A549 (cell line): ENCODE measurements at regions not wholly inside any gene's neighbourhood (a gene's known extent, or its start where the extent isn't known, plus 50 kb on each side); places are given as distances from the start of the nearest gene placed in this dataset.
A peak's percentile ranks its signal among the peaks of the same experiment; 100 is the strongest.

Experiments used
- ATAC-seq, 2 experiments: fragments of 200-7000 bp in 1 of 2; fragments of >200 bp in 1 of 2; cut with Nextera tagmentation in 1 of 2; cut with Tn5 transposase in 1 of 2; 3 replicates each; pipeline versions ENCODE4 v1.8.0 to v1.9.1; 2018 to 2020; ENCODE audit warnings: mild to moderate bottlenecking in 1 of 2, moderate library complexity in 1 of 2
- CTCF ChIA-PET: fragments of 300-600 bp; sonication (Branson Sonifier 250); formaldehyde crosslinking; extraction: SDS; loops from one replicate; lab custom pipeline; 2021; ENCODE audit warnings: antibody characterized with exemption, inconsistent platforms; lab: Yijun Ruan, JAX
- POLR2A ChIA-PET: fragments of 350-600 bp; formaldehyde crosslinking; extraction: SDS; loops from one replicate; lab custom pipeline; 2021; ENCODE audit warnings: antibody characterized with exemption, inconsistent platforms; lab: Yijun Ruan, JAX
- DNase-seq, 2 experiments: peaks; one replicate each; pipeline versions ENCODE4 v3.0.0 to v3.0.0-alpha.2; 2011 to 2016; ENCODE audit warnings: low read depth in 1 of 2, low spot score in 1 of 2
- FAIRE-seq: peaks from 2 replicates; lab custom pipeline; 2011; peaks lifted over from hg19 to GRCh38; lab: Jason Lieb, UNC
- H3K27ac ChIP-seq, 2 experiments: fragments of >200 bp; sonication (Bioruptor Twin); formaldehyde crosslinking; 3 replicates each; pipeline ENCODE4 v1.5.1; 2016 to 2017
- H3K4me1 ChIP-seq: fragments of >200 bp; sonication (Bioruptor Twin); formaldehyde crosslinking; 3 replicates; pipeline ENCODE4 v1.6.1; 2016
- H3K4me2 ChIP-seq: fragments of >200 bp; sonication (Bioruptor Twin); formaldehyde crosslinking; 3 replicates; pipeline ENCODE4 v1.6.1; 2016
- H3K4me3 ChIP-seq: fragments of >200 bp; sonication (Bioruptor Twin); formaldehyde crosslinking; 3 replicates; pipeline ENCODE4 v1.5.1; 2016
- H3K9me3 ChIP-seq: fragments of >200 bp; sonication (Bioruptor Twin); formaldehyde crosslinking; 3 replicates; pipeline ENCODE4 v1.6.1; 2016
- BHLHE40 ChIP-seq: IDR thresholded peaks from 2 replicates; pipeline ENCODE4 v1.6.1; 2012; ENCODE audit warnings: low read depth, low read length, inconsistent platforms
- CEBPB ChIP-seq, 2 experiments: fragments of >200 bp in 1 of 2; sonication (Bioruptor Twin) in 1 of 2; formaldehyde crosslinking in 1 of 2; IDR thresholded peaks; 2 replicates each; pipeline ENCODE4 v1.6.1; 2012 to 2016
- EP300 ChIP-seq, 2 experiments: fragments of >200 bp; sonication (Bioruptor Twin); formaldehyde crosslinking; IDR thresholded peaks; 2 replicates in 1 of 2; 3 replicates in 1 of 2; pipeline ENCODE4 v1.6.1; 2016 to 2017
- HEYL ChIP-seq: fragments of 250-450 bp; sonication (Bioruptor Pico); IDR thresholded peaks from 2 replicates; pipeline ENCODE4 v1.8.0; 2021; ENCODE audit warnings: mild to moderate bottlenecking, moderate library complexity
- HOXB13 ChIP-seq: fragments of 250-450 bp; sonication (Bioruptor Pico); IDR thresholded peaks from 2 replicates; pipeline ENCODE4 v1.5.0; 2020; ENCODE audit warnings: low read depth, mild to moderate bottlenecking, moderate library complexity
- JUN ChIP-seq, 2 experiments: fragments of >200 bp; sonication (Bioruptor Twin); formaldehyde crosslinking; IDR thresholded peaks; 2 replicates in 1 of 2; 3 replicates in 1 of 2; pipeline ENCODE4 v1.6.1; 2016 to 2017
- KDM1A ChIP-seq: fragments of 200-600 bp; sonication (generic); IDR thresholded peaks from 2 replicates; pipeline ENCODE4 v1.6.1; 2016; ENCODE audit warnings: low read depth, mild to moderate bottlenecking
- KDM5A ChIP-seq: fragments of 200-600 bp; sonication (generic); IDR thresholded peaks from 2 replicates; pipeline ENCODE4 v1.6.1; 2016; ENCODE audit warnings: antibody characterized with exemption, mild to moderate bottlenecking
- MAFK ChIP-seq: fragments of 450-650 bp; IDR thresholded peaks from 2 replicates; pipeline ENCODE4 v1.6.1; 2014; ENCODE audit not compliant: partially characterized antibody
- NPAS2 ChIP-seq: fragments of 250-450 bp; sonication (Bioruptor Pico); IDR thresholded peaks from 2 replicates; pipeline ENCODE4 v1.8.0; 2022; ENCODE audit warnings: mild to moderate bottlenecking, moderate library complexity, borderline replicate concordance
- NR3C1 ChIP-seq: fragments of >200 bp; sonication (Bioruptor Twin); formaldehyde crosslinking; IDR thresholded peaks from 3 replicates; pipeline ENCODE4 v1.6.1; 2017
- POLR2A ChIP-seq: IDR thresholded peaks from 2 replicates; pipeline ENCODE4 v1.6.1; 2012; ENCODE audit warnings: mild to moderate bottlenecking, low read length
- POLR2AphosphoS2 ChIP-seq: conservative IDR thresholded peaks from 2 replicates; pipeline ENCODE4 v1.6.1; 2012; ENCODE audit warnings: low read length, improper control_type of control experiment, inconsistent platforms
- RAD21 ChIP-seq, 2 experiments: fragments of >200 bp in 1 of 2; sonication (Bioruptor Twin) in 1 of 2; formaldehyde crosslinking in 1 of 2; IDR thresholded peaks in 1 of 2; conservative IDR thresholded peaks in 1 of 2; 2 replicates in 1 of 2; 3 replicates in 1 of 2; pipeline ENCODE4 v1.6.1; 2012 to 2018; ENCODE audit warnings: inconsistent platforms in 1 of 2
- RCOR1 ChIP-seq: fragments of 150-350 bp; IDR thresholded peaks from 2 replicates; pipeline ENCODE4 v1.6.1; 2014; ENCODE audit warnings: antibody characterized with exemption, low read length, low read depth
- RFX5 ChIP-seq: fragments of 450-650 bp; IDR thresholded peaks from 2 replicates; pipeline ENCODE4 v1.7.1; 2014; ENCODE audit warnings: antibody characterized with exemption, mild to moderate bottlenecking, moderate library complexity
- RNF2 ChIP-seq: fragments of 200-600 bp; sonication (generic); IDR thresholded peaks from 2 replicates; pipeline ENCODE4 v1.6.1; 2016; ENCODE audit warnings: low read depth, mild to moderate bottlenecking, antibody characterized with exemption, moderate library complexity, borderline replicate concordance
- TP53 ChIP-seq: fragments of 250-450 bp; sonication (Bioruptor Pico); IDR thresholded peaks from 2 replicates; pipeline ENCODE4 v1.5.0; 2021; ENCODE audit warnings: mild to moderate bottlenecking, moderate library complexity
- ZNF302 ChIP-seq: fragments of 250-450 bp; sonication (Bioruptor Pico); IDR thresholded peaks from 2 replicates; pipeline ENCODE4 v1.9.0; 2021; ENCODE audit warnings: inconsistent platforms, mild to moderate bottlenecking, moderate library complexity
- WGBS: methylation state at CpG from one replicate; pipeline ENCODE4 v1.1.6; 2017; ENCODE audit errors: missing lambda C conversion rate; 5-methylcytosine and 5-hydroxymethylcytosine counted together
- TF ChIP-seq, protein P1 (sequence below): IDR thresholded peaks from 2 replicates; pipeline ENCODE4 v1.6.1; 2012
- TF ChIP-seq, protein P2 (sequence below): IDR thresholded peaks from 2 replicates; pipeline ENCODE4 v1.6.1; 2012
- TF ChIP-seq, protein P3 (sequence below): fragments of 250-450 bp; sonication (Bioruptor Pico); IDR thresholded peaks from 2 replicates; pipeline ENCODE4 v1.5.0; 2020; ENCODE audit warnings: low read depth, mild to moderate bottlenecking, moderate library complexity
- TF ChIP-seq, protein P4 (sequence below): fragments of >200 bp; sonication (Bioruptor Twin); formaldehyde crosslinking; IDR thresholded peaks from 3 replicates; pipeline ENCODE4 v1.5.1; 2016
- TF ChIP-seq, protein P5 (sequence below): fragments of 150-350 bp; IDR thresholded peaks from 2 replicates; pipeline ENCODE4 v1.6.1; 2014; ENCODE audit warnings: low read depth, mild to moderate bottlenecking, low read length

DNA sequence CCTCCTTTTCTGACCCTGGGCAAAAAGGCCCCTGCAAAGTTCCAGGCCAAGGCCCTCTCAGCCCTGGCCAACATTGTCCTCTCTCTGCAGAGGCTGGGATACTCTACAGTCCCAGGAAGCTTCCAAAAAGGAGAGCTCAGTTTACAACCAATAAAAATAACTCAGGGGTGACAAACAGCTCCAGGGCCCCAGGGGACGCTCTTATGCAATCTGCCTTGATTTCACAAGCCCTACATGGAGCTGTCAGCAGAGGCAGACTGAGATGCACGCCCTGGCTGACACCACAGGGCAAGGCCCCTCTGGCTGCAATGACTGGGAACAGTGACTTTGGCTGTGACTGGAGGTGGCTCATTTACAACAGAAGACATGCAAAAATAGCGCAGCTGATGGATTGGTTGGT, 129.0 kb upstream of the MED13L start (continued):
- TF ChIP-seq NPAS2 (CRISPR knock-in tag) (no peak), TP53 (CRISPR knock-in tag) (peak; percentile 18; the same call in 1 of the 2 replicates), POLR2AphosphoS2 (no peak), HOXB13 (CRISPR knock-in tag) (peak; percentile 80; the same call in 1 of the 2 replicates), ZNF302 (CRISPR knock-in tag) (no peak), JUN (IDR thresholded peaks at IDR 0.05) (peak; percentile 78 to 83; a peak in 3 of 5 replicates), CEBPB (IDR thresholded peaks at IDR 0.05) (peak; percentile 99 to 100), RAD21 (conservative IDR thresholded peaks at IDR 0.05 in 1 of 2, IDR thresholded peaks at IDR 0.05 in 1 of 2) (peak; percentile 62 to 67)
- TF ChIP-seq, protein P1, sequence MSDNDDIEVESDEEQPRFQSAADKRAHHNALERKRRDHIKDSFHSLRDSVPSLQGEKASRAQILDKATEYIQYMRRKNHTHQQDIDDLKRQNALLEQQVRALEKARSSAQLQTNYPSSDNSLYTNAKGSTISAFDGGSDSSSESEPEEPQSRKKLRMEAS, result peak; percentile 85
- TF ChIP-seq, protein P2, sequence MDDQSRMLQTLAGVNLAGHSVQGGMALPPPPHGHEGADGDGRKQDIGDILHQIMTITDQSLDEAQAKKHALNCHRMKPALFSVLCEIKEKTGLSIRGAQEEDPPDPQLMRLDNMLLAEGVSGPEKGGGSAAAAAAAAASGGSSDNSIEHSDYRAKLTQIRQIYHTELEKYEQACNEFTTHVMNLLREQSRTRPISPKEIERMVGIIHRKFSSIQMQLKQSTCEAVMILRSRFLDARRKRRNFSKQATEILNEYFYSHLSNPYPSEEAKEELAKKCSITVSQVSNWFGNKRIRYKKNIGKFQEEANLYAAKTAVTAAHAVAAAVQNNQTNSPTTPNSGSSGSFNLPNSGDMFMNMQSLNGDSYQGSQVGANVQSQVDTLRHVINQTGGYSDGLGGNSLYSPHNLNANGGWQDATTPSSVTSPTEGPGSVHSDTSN, result peak; percentile 86
- TF ChIP-seq, all 56 proteins: peak for 14

DNA sequence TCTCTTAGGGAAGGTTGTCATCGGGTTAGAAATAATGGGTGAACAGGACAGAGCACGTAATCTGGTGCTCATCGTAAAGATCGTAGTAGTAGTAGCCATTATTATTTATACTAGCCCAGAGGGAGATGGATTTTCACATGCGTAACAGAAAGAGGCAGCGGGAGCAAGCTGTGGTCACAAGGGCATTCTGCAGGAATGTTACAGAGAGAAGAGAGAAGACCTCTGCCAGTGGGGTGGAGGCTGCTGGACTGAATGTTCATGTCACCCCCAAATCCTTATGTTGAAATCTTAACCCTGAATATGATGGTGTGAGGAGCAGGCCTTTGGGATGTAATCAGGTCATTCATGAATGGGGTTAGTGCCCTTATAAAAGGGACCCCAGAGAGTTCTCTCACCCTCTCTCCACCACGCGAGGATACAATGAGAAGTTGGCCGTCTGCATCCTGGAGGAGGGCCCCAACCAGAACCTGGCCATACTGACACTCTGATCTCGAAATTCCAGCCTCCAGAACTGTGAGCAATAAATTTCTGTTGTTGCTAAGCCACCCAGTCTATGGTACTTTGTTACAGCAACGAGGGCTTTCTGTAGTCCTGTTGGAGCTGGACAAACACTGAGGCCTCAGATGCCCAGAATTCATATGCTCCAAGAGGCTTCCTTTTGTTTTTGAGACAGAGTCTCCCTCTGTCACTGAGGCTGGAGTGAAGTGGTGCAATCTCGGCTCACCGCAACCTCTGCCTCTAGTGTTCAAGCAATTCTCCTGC, 131.2 kb upstream of the MED13L start:
- no peak for DNase-seq
- no peak for FAIRE-seq
- POLR2A ChIA-PET, result no interaction called here
- CTCF ChIA-PET, result interaction anchor here (0.8 to 2.5 kb wide), 2 partner anchors 13 kb away, joined by 4 to 7 read pairs; no protein-coding TSS in a partner anchor
- no peaks in the 10 kb centered on the region for H3K9me3 ChIP-seq
- H3K27ac ChIP-seq, result peak overlapping the region; percentile 27 to 84; a peak in 4 of 6 replicates
- no peak overlapping the region for H3K4me2 ChIP-seq
- peaks cover 39% of the 10 kb centered on the region for H3K4me1 ChIP-seq
- H3K4me3 ChIP-seq, result no peak overlapping the region
- ATAC-seq, result no peak
- WGBS, result 89% methylated on average over 13 of the region's 13 CpGs
- no peak for TF ChIP-seq RCOR1
- TF ChIP-seq, protein P3, sequence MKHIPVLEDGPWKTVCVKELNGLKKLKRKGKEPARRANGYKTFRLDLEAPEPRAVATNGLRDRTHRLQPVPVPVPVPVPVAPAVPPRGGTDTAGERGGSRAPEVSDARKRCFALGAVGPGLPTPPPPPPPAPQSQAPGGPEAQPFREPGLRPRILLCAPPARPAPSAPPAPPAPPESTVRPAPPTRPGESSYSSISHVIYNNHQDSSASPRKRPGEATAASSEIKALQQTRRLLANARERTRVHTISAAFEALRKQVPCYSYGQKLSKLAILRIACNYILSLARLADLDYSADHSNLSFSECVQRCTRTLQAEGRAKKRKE (CRISPR knock-in tag), result no peak
- TF ChIP-seq ZNF302 (CRISPR knock-in tag), result no peak
- no peak for TF ChIP-seq TP53 (CRISPR knock-in tag)
- no peak for TF ChIP-seq POLR2A
- TF ChIP-seq MAFK, result no peak
- no peak for TF ChIP-seq KDM5A
- no peak for TF ChIP-seq RFX5
- TF ChIP-seq, protein P4, sequence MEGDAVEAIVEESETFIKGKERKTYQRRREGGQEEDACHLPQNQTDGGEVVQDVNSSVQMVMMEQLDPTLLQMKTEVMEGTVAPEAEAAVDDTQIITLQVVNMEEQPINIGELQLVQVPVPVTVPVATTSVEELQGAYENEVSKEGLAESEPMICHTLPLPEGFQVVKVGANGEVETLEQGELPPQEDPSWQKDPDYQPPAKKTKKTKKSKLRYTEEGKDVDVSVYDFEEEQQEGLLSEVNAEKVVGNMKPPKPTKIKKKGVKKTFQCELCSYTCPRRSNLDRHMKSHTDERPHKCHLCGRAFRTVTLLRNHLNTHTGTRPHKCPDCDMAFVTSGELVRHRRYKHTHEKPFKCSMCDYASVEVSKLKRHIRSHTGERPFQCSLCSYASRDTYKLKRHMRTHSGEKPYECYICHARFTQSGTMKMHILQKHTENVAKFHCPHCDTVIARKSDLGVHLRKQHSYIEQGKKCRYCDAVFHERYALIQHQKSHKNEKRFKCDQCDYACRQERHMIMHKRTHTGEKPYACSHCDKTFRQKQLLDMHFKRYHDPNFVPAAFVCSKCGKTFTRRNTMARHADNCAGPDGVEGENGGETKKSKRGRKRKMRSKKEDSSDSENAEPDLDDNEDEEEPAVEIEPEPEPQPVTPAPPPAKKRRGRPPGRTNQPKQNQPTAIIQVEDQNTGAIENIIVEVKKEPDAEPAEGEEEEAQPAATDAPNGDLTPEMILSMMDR, result no peak
- no peak for TF ChIP-seq HEYL (CRISPR knock-in tag)
- no peak for TF ChIP-seq NR3C1
- no peak for TF ChIP-seq EP300 (IDR thresholded peaks at IDR 0.05)
- TF ChIP-seq KDM1A, result no peak
- TF ChIP-seq RNF2, result no peak
- TF ChIP-seq, protein P5, sequence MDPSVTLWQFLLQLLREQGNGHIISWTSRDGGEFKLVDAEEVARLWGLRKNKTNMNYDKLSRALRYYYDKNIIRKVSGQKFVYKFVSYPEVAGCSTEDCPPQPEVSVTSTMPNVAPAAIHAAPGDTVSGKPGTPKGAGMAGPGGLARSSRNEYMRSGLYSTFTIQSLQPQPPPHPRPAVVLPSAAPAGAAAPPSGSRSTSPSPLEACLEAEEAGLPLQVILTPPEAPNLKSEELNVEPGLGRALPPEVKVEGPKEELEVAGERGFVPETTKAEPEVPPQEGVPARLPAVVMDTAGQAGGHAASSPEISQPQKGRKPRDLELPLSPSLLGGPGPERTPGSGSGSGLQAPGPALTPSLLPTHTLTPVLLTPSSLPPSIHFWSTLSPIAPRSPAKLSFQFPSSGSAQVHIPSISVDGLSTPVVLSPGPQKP, result no peak
- TF ChIP-seq BHLHE40, result no peak
- no peak for TF ChIP-seq JUN (IDR thresholded peaks at IDR 0.05)
